ENCODE measurements at regions not wholly inside any gene's neighbourhood (a gene's known extent, or its start where the extent isn't known, plus 50 kb on each side); places are given as distances from the start of the nearest gene placed in this dataset.

GRCh38 chr5:2626572-2626971 is 124.9 kb downstream of the IRX2 start:
- Histone ChIP-seq H3K27me3 (ENCODE audit: control insufficient read depth, insufficient read depth, low read length) (no peaks in the 10 kb centered on the region), H3K4me3 (ENCODE audit: low read depth, low read length) (no peak overlapping the region), H3K36me3 (ENCODE audit: control insufficient read depth, insufficient read depth, low read length) (no peaks in the 10 kb centered on the region)
- ChIA-PET CTCF (no interaction called here), POLR2A (no interaction called here)
- no peak for DNase-seq (ENCODE audit: low read depth)
- no peak for TF ChIP-seq CTCF (IDR thresholded peaks at IDR 0.05; ENCODE audit: insufficient read depth, low read depth, low read length)

GRCh38 chr5:2622866-2623265 is 128.6 kb downstream of the IRX2 start:
- DNase-seq (ENCODE audit: low read depth), result no peak
- CTCF ChIA-PET, result no interaction called here
- POLR2A ChIA-PET, result no interaction called here
- no peaks in the 10 kb centered on the region for H3K36me3 ChIP-seq (ENCODE audit: control insufficient read depth, insufficient read depth, low read length)
- H3K4me3 ChIP-seq (ENCODE audit: low read depth, low read length), result no peak overlapping the region
- H3K27me3 ChIP-seq (ENCODE audit: control insufficient read depth, insufficient read depth, low read length), result no peaks in the 10 kb centered on the region
- TF ChIP-seq CTCF (IDR thresholded peaks at IDR 0.05; ENCODE audit: insufficient read depth, low read depth, low read length), result no peak

DNA sequence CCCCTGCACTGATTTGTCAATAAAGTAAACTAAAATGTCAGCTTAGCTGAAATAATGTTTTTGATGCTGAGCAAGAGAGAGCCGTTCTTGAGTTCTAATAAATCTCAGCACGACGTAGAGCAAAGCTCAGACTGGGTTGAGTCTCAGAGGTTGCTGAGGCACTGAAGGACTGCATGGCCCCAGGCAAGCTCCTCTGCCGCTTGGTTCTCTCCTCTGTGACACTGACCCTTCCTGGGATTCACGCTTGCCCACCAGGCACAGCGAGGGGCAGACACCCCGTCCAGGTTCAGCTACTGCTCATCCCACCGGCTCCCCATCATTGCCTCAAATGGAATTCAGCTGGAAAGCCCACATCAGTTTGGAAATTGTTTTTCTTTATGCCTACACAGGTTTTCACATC is 129.8 kb downstream of the IRX2 start:
- TF ChIP-seq CTCF (IDR thresholded peaks at IDR 0.05; ENCODE audit: insufficient read depth, low read depth, low read length), result no peak
- CTCF ChIA-PET, result no interaction called here
- no peak overlapping the region for H3K4me3 ChIP-seq (ENCODE audit: low read depth, low read length)
- no peak for DNase-seq (ENCODE audit: low read depth)
- no peaks in the 10 kb centered on the region for H3K36me3 ChIP-seq (ENCODE audit: control insufficient read depth, insufficient read depth, low read length)
- POLR2A ChIA-PET, result no interaction called here
- H3K27me3 ChIP-seq (ENCODE audit: control insufficient read depth, insufficient read depth, low read length), result no peaks in the 10 kb centered on the region

GRCh38 chr5:2619216-2619615 is 132.3 kb downstream of the IRX2 start:
- no peaks in the 10 kb centered on the region for H3K36me3 ChIP-seq (ENCODE audit: control insufficient read depth, insufficient read depth, low read length)
- CTCF ChIA-PET, result no interaction called here
- no peak for TF ChIP-seq CTCF (IDR thresholded peaks at IDR 0.05; ENCODE audit: insufficient read depth, low read depth, low read length)
- H3K4me3 ChIP-seq (ENCODE audit: low read depth, low read length), result no peak overlapping the region
- POLR2A ChIA-PET, result no interaction called here
- DNase-seq (ENCODE audit: low read depth), result no peak
- no peaks in the 10 kb centered on the region for H3K27me3 ChIP-seq (ENCODE audit: control insufficient read depth, insufficient read depth, low read length)

DNA sequence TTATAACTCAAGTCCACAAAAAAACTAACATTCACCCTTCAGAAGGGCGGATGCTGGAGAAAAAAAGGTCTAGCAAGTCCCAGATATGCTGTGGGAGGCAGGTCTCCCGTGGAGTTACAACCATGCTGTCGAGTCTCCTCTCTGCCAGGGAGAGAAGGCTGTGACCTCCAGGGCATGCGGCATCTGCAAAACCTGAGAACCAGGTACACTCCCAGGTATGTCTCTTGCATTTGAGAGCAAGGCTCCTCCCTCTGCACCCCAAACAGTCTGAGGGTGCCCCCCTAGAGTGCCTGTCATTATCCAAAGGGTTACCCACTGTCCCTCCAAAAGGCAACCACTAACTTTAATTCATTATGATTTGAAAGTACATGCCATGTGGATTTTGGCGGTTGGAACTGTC is 134.0 kb downstream of the IRX2 start:
- DNase-seq (ENCODE audit: low read depth), result no peak
- Histone ChIP-seq H3K36me3 (ENCODE audit: control insufficient read depth, insufficient read depth, low read length) (no peaks in the 10 kb centered on the region), H3K4me3 (ENCODE audit: low read depth, low read length) (no peak overlapping the region), H3K27me3 (ENCODE audit: control insufficient read depth, insufficient read depth, low read length) (no peaks in the 10 kb centered on the region)
- TF ChIP-seq CTCF (IDR thresholded peaks at IDR 0.05; ENCODE audit: insufficient read depth, low read depth, low read length), result no peak
- ChIA-PET POLR2A (no interaction called here), CTCF (no interaction called here)

Measured in BJ (cell line).